Amniotic stem cell (primary cell): ENCODE measurements at regions not wholly inside any gene's neighbourhood (a gene's known extent, or its start where the extent isn't known, plus 50 kb on each side); places are given as distances from the start of the nearest gene placed in this dataset.

Source experiments
- DNase-seq: peaks from one replicate; lab custom pipeline; 2025; lab: John Stamatoyannopoulos, UW

GRCh38 chrX:112910418-112910817, 69.8 kb upstream of the AMOT start:
- DNase-seq = no peak

GRCh38 chrX:112901869-112902725, 61.5 kb upstream of the AMOT start:
- no peak for DNase-seq

- DNase-seq = no peak
Measured at GRCh38 chrX:112896051-112896450, 55.4 kb upstream of the AMOT start.
